AG08395 (cell line): ENCODE measurements at regions not wholly inside any gene's neighbourhood (a gene's known extent, or its start where the extent isn't known, plus 50 kb on each side); places are given as distances from the start of the nearest gene placed in this dataset.

Experiments used
- DNase-seq: peaks from one replicate; pipeline ENCODE4 v3.0.0; 2012; ENCODE audit warnings: mixed read lengths, low spot score

DNA sequence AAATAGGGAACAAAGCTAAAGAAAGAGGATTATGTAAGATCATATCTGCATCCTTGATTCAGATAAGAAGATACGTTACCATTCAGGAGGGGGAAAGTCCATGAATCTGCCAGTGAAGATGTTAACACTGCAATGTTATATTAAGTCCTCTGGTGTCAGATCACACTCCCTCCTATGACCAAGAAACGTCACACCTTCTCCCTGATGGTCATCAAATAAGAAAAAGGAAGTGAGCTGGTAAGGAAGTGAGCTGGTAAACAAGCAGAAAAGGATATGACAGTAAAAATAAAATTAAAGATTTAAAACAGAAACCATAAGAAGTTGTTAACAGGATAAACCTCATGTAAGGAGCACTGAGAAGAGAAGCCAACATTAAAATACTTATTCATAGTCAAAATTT, 340.2 kb downstream of the SEC23A start:
- no peak for DNase-seq

DNA sequence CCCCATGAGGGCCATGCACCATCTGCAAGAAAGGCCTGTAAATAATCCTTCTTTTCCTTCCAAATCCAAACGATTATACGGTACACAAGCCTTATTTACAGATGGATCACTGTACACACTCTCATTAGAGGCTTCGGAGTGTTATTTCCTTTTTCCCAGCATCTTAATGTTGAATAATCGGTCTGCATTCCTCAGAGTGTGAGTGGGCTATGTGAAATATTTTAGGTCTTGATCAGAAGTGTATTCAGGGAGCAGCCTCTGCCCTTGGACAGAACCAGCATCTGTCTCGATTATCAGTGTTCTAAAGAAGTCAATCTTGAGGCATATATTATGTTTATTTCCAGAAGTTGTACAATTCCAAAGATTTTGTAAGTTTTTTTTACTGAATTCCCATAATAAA, 340.6 kb downstream of the SEC23A start:
- peak; percentile 35 for DNase-seq

DNA sequence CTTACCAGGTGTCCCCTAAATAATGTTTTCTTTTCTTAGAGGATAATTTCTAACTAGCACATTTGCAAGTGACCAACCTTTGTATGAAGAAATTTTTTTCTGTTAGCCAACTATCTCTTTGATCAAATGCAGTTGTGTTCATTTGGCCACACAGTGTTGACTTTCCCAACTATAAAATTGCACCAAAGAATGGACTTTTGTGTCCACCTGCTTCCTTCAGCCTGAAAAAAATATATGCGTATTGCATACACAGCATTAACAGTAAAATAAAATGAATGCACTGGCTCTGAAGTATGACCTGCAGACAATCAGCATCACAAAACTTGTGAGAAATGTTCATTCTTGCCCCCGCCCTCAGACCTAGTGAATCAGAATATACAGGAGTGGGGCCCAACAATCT, 342.0 kb downstream of the SEC23A start:
- DNase-seq = no peak

DNA sequence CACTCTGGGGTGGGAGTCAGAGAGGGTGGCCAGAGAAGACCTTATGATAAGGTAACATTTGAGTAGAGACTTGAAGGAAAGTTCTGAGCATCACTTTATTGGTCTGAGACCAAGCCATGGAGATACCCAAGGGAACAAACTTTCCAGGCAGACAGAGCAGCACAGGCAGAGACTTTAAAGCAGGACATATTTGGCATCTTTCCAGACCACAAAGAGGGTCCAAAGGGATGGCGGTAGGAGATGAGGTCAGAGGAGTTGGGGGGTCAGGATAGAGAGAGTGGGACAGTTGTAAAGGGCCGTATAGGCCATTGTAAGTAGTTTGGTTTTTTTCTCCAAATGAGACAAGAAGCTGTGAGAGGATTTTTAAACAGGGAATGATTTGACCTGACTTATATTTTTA, 344.4 kb downstream of the SEC23A start:
- no peak for DNase-seq

DNA sequence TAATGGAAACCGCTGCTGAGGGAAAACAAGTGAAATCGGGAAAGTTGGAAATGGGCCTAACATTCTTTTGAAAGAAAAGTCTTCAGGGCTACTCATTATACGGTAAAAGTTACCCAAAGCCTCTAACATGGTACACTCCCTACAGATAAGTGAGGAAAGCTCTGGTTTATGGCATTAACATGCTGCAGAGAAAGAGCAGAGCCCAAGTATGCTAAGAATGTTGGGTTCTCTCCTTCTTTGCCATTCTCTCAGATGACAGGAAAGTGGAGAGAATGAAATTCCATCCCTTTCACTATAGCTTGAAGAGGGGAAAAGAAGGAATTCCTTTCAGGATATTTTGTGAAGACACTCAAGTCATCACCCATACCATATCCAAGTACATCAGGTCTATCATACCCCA, 348.0 kb downstream of the SEC23A start:
- DNase-seq = no peak

DNA sequence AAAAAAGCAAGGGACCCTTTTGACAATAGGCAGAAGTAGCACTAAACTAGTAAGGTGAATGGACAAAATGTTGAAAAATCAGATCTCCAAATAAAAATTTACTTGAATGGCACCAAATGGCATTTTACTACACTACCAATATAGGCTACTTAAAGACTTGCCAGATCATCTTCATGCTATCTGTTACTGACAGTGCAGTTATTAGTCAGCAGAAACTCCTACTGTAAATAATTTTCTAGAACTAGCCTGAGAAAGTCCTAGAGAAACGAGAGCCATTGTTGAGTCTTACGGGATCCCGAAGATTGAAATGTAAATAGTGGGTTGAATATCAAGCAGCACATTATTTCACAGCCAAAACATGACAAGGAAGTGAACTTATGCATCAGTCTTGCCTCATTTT, 350.3 kb downstream of the SEC23A start:
- no peak for DNase-seq

DNA sequence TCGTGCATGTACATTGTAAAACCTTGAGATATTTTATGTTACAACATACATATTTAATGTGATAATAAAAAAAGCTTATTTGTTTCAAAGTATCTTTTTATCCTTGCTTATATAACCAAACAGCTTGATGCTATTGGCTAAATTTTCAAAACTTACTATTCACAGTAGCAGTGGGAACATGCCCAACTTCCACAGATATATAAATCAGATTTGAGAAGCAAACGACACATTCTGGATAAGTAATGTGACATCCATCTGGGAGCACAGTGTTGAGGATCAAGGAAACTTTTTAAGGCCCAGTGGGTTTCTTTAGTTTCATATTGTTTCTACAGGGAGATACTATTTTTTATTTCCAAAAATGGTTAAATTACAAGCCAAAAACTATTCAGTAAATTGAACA, 350.7 kb downstream of the SEC23A start:
- no peak for DNase-seq

DNA sequence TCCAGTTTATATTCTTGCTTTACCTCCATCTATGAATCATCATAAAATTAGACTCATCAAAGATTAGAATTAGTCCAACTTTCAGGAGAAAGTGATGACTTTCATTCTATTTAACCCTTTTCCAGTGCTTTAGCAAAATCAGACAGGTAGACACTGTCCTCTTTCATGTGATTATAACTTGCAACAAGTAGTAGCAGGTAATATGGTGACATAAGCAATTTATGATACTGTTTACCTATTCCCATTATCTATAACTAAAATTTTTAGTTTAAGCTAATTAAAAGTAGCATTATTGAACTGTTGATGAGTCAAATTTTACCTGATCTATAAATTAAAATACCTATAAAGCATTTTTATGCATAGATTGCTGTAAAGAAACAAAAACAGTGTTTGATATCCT, 351.6 kb downstream of the SEC23A start:
- DNase-seq = no peak

DNA sequence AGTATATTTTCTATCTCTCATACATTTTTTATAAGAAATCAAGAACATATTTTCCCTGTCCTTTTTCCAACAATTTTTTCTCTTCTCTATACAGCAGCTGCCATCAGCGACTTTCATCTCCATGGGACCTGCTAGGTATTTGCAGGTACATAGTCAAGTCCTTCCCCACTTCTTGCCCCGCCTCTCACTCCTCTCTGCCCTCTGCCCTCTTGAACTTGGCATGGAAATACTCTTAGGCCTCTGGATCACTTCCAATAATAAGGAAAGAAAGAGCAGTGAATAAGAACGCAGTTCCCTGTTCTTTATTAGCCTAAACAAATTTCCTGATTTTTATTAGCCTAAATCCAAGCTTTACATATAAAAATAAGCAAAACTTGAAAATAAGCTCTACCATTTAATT, 353.1 kb downstream of the SEC23A start:
- DNase-seq = no peak

DNA sequence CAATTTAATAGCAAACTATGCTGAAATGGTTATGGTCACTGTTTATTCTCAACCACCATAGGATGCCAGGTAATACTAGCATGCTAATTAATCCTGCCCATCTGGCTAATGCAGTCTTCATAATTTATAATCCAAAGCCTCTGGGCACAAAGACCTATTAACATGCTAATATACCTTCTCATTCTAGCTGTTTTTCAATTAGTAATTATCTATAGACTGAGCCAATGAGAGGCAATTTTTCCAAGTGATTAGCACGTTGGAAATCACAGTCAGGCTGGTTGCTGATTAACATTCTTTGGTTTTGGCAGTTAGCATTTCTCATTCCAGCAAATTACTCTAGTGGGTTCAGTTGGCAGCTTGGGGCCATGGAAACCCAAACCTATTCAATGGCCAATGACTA, 357.2 kb downstream of the SEC23A start:
- DNase-seq = no peak

DNA sequence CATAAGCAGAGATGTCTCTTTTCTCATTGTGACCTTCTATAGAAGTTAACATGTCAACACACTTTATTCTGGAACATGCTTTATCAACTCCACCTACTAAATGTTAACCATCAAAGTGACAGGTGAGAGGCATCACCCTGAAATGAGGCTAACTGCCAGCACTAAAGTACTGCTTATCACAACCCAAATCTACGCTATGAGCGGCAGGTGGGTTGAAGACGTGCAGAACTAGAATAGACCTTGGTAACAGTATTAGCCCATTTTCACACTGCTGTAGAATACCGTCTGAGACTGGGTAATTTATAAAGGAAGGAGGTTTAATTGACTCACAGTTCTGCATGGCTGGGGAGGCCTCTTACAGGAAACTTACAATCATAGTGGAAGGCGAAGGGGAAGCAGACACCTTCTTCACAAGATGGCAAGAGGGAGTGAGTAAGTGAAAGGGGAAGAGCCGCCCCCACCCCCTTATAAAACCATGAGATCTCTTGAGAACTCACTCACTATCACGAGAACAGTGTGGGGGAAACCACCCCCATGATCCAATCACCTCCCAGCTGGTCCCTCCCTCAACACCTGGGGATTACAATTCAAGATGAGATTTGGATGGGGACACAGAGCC, 359.0 kb downstream of the SEC23A start:
- no peak for DNase-seq

DNA sequence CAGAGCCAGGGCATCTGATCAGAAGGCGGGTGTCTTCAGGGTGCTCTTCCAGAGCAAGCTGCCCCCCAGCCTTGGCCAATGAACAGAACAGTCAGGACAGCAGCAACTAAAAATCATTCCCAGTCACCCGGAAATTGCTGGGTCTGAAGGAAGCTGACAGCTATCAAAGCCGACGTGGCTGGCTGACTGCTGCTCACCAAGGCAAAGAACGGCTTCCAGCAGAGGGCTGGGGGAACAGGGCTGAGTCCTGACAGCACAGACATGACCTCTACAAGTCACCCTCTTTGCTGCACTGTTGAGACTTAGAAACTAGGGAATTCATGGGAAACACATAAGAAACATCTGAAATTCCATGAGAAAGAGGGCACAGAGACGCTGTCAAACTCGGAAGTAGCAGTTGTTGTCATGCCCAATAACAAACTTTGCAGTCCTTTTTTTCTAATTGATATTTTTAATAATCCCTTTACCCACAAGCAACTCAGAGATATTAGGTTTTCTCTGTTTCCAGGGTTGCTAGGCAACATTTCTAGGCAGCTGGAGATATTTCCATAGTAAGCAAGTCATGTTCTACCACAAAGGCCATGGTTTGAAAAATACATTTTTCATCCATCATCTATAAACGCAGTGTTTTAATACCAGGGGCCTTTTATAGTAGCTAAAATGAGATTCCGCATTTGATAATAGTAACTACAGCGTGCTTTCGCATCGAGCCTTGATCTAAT, 365.2 kb downstream of the SEC23A start:
- no peak for DNase-seq

DNA sequence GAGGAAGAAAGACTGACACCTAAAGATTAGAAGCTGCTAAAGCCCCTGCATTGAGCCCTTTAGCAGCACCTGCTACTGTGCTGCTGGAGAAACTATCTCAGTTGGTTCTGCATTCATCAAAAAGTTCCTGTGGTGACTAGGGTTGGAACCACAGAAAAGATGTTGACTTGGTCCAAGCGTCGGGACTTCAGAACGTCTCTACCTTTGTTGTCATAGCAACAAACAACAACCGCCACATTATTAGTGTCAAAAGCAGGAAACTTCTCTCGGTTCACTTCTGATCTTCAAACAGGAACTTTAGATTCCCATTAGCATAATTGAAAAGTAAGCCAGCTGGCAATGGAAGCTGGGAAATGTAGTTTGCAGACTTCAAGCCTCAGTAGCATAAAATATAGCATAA, 368.0 kb downstream of the SEC23A start:
- DNase-seq = no peak

DNA sequence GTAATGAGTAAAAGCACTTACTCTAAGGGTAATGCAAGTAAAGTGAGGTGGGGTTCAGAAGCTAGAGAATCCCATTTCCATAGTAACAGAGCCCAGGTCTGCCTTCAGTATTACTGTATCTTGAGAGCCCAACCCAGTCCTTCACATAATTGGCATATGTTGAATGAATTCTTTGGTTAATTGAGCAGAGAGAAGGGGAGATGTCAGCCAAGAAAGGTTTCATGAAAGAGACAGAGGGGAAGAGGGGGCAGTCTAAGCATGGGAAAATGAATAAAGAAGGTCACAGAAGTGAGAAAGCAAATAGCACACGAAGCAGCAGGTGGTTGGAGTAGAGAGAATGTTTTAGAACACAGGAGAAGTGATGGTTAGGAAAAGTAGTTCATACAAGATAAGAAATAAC, 371.1 kb downstream of the SEC23A start:
- no peak for DNase-seq

DNA sequence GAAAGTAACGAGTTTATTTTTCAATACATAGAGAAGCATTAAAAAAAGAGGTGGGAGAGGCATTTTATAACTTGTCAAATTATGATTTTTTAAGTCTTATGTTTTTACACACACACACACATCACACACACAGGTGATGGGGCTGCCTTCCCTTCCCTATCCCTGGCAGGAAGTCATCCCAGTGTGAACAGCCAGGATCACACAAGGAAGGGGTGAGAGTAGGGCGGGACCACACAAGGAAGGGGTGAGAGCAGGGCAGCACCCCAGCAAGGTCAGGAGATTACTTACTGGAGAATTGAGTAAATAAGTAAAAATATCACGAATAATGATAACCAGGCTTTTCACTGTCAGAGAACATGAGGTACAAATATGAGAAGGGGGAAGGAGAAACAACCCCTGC, 372.6 kb downstream of the SEC23A start:
- no peak for DNase-seq

DNA sequence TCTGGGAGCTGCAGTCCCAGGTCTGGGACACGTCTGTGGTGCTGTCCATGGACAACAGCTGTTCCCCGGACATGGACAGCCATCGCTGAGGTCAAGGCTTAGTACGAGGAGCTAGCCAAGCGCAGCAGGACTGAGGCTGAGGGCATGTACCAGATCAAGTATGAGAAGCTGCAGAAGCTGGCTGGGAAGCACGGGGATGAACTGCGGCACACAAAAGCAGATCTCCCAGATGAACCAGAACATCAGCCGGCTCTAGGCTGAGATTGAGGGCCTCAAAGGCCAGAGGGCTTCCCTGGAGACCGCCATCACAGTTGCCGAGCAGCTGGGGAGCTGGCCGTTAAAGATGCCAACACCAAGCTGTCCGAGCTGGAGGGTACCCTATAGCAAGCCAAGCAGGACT, 375.3 kb downstream of the SEC23A start:
- DNase-seq = no peak

DNA sequence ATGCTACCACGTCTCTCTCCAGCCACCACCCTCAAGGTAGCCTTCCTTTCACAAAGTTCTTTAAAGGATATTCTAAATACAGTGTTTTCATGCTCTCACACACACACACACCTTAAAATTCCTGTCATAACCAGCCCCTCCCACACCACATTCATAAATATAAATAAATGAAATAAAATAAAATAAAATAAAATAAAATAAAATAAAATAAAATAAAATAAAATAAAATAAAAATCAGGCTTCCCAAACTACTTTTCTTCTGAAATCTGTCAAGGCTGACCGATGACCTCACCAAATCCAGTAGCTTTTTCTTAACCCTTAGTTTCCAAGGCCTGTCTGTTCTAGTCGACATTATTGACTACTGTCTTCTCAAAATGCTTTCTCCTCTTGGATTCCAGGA, 378.4 kb downstream of the SEC23A start:
- no peak for DNase-seq

DNA sequence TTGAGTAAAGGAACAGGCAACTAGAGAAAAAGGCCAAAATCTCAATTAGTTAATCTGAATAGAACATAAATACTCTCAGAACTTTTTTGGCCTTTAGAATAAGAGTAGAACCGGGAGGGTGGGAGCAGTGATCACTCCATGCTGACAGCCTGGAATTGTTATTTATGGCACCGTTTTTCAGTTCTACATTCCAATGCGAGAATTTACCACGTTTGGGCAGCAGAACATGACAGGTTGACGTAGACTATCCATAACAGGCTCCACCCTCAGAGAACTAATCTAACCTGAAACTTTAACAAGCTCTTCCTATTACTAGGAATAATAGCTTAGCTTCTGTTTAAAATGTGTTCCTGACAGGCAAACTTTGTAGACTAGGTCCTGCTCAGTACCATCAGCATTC, 379.1 kb downstream of the SEC23A start:
- no peak for DNase-seq

DNA sequence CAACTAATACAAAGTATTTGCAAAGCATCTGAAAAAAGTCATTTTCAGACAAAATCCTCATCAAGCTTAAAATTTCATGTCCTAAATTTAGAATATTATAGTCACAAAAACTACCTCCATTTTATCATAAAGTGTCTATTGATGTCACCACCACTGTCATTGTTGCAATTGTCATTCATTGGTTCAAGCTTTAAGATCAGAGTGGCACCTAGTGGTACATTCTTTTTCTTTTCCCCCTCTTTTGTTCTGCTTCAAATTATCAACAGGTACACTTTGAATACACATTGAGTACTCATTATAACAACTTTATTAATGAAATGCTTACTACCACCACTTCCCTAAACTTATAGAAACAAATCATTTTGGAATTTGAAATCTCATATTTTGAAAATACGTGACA, 379.8 kb downstream of the SEC23A start:
- DNase-seq = no peak

DNA sequence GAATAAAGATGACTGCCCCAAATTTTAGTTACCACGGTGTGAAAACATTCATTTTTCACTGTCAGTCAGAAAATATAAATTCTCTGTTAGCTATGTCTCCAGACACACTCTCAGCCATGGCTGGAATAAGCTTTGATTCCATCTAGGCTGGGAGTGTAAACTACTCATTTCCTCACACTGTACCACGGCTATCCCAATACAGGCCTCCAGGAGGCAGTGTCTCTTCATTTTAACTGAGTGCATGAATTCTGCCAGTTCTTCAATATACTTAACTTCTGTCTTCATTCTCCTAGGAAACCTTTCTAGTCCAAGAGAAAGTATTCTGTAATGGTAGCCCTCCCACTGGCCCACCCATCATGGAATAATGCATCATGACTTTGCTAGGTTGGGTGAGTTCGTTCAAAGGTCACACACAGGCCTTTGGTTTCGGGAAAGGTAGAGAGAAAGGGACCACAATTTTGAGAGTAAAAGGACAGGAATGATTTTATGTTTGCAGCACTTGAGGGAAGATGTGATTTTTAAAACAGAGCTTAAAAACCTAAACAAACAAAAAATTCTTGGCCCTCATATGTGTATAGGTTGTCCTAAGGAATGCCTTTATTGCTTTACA, 381.1 kb downstream of the SEC23A start:
- DNase-seq = peak; percentile 78

DNA sequence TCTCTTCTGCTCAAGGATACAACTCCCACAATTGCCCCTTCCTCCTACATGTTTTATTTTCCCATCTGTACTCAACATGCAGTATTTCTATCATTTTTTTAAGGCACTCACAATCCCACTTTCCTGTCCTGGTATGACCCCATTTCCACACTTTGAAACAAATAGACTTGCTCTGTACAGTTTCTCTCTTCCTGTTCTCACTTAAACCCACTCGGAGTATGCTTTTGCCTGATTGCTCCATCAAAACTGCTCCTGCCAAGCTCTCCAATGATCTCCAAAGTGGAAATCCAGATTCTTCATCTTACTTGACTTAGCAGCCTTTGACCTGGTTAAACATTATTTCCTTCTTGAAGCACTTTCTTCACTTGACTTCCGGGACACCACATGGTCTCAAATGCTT, 384.5 kb downstream of the SEC23A start:
- no peak for DNase-seq

DNA sequence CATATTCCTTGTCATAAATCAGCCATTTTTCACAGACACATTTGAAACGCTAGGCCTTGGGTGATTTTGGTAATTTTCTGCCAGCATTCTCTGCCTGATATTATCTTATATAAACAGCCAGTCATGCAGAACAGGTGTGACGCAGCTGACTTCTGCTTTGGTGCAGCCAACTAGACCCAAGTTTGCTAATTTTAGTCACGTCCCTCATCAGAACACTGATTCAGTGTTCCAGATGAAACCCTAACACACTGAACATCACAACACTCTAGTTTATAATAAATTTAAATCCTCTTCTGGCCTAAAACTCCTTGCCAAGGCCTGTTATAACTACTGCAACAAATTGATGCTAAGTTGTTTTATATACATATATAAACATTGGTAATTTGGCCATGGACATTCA, 386.1 kb downstream of the SEC23A start:
- no peak for DNase-seq

DNA sequence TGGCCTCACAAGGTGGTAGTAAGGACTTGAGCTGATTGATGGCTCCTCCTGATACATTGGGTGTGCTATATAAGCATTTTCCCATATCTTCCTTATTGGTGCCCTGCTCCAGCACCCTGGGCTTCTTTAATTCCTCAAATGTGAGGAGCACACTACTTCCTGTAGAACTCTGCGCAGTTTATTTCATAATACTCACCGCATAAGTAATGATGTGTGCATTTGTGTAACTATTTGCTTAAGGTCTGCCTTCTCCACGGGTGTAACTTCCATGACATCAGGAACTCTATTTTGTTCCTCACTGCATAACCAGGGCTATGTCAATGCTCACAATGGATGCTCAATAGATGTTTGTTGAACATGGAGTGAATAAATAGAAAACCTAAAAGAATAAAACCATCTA, 392.2 kb downstream of the SEC23A start:
- no peak for DNase-seq

DNA sequence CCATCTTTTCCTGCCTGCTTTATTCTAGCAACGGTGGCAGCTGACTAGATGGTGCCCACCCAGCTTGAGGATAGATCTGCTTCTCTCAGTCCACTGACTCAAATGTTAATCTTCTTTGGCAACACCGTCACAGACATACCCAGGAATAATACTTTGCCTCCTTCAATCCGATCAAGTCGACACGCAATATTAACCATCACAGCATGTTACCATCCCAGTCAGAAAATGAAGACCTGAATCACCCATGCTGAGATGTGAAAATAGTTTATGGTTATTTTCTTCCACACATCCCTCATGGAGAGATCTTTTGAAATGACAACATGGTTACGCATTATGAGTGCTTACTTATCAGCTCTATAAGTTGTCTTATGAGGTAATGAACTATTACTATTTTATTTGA, 392.8 kb downstream of the SEC23A start:
- DNase-seq = no peak
